ENCODE measurements at regions not wholly inside any gene's neighbourhood (a gene's known extent, or its start where the extent isn't known, plus 50 kb on each side); places are given as distances from the start of the nearest gene placed in this dataset.

DNA sequence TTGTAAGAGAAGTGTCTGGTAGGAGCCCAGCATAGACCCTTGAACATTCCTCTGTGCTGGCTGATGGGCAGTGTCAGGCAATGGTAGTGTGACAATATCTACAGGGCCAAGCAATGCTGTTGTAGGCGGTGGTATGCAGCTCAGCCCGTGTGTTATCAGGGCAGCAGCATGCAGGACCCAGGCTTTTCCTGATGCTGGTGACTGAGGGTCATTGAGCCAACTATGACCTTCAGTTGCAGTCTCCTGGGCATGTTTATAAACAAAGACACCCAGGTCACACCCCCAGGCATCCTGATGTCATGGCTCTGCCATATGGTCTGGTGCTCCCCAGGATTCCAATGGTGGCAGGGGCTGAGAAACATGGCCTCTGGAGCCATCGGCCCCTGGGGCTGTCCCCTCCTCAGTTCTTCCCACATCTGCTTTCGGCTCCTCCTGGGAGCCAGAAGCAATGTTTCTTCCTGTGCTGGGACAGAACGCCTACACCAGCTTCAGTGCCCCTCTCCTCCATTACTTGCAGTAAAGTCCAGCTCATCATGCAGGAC is 518.0 kb upstream of the HS6ST1 start:
- no peak overlapping the region for H3K27ac Mint-ChIP-seq
- H3K27me3 Mint-ChIP-seq = no peaks in the 10 kb centered on the region
- H3K4me1 Mint-ChIP-seq = no peaks in the 10 kb centered on the region
- no peaks in the 10 kb centered on the region for H3K9me3 Mint-ChIP-seq (ENCODE audit: low read depth)
- CTCF ChIA-PET = no interaction called here
- ATAC-seq (no peak), DNase-seq (no peak)
- no peak overlapping the region for H3K4me3 Mint-ChIP-seq
- H3K36me3 Mint-ChIP-seq = no peaks in the 10 kb centered on the region

DNA sequence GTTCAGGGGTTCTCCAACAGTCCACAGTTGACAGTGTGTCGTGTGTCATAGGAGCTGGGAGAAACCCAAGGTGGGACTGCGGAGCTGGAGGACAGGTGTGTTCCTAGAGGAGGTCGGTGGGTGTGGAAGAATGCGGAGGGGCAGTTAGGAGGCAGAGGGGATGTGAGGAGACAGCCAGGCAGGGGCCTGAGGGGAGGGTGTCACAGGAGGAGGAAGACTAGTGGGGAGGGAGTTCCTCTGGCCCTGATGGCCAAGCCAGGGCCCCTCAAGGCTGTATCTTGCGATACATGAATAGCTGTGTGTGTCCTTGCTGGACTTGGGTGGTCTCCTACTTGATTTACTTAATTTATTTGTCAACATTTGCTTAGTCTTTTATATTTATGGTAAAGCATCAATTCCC is 519.6 kb upstream of the HS6ST1 start:
- CTCF ChIA-PET = no interaction called here
- H3K4me1 Mint-ChIP-seq = no peaks in the 10 kb centered on the region
- no peak for DNase-seq
- no peaks in the 10 kb centered on the region for H3K9me3 Mint-ChIP-seq (ENCODE audit: low read depth)
- no peak for ATAC-seq
- H3K27me3 Mint-ChIP-seq = no peaks in the 10 kb centered on the region
- no peak overlapping the region for H3K4me3 Mint-ChIP-seq
- H3K36me3 Mint-ChIP-seq = no peaks in the 10 kb centered on the region
- no peak overlapping the region for H3K27ac Mint-ChIP-seq

DNA sequence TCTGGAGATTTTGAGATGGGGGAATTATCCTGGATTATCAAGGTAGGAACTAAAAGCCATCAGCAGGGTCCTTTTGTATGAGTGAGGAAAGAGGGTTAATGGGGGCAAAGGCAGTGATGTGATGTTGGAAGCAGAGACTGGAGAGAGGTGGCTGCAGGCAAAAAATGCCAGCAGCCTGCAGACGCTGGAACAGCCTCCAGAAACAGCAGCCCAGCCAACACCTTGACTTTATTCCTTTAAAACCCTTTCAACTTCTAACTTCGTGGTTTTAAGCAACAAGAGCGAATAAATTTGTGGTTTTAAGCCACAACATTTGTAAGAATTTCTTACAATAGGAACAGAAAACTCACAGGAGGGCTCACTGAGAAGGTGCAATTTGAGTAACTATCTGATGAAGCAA is 523.1 kb upstream of the HS6ST1 start:
- Mint-ChIP-seq H3K4me3 (no peak overlapping the region), H3K27ac (no peak overlapping the region), H3K36me3 (no peaks in the 10 kb centered on the region), H3K9me3 (ENCODE audit: low read depth) (no peaks in the 10 kb centered on the region), H3K4me1 (no peaks in the 10 kb centered on the region), H3K27me3 (no peaks in the 10 kb centered on the region)
- DNase-seq = no peak
- ATAC-seq = no peak
- CTCF ChIA-PET = no interaction called here

DNA sequence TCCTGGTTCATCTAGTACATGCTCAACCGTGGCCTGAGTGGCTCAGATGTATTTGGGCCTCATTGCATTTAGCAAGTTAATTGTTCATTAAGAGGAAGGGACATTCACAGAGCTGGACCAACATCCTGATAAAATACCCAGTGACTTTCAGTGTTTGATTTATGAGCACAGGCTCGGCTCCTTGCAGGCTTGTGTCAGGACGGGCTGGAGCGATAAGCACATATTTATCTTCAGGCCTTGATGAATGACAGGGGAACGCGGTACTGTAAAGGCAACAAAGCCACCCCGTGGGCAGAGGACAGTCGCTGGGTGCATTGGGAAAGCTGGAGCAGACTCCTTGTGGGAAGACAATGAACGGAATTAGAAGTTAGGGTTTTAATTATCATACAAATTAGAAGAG is 548.6 kb upstream of the HS6ST1 start:
- Mint-ChIP-seq H3K27me3 (no peaks in the 10 kb centered on the region), H3K36me3 (no peaks in the 10 kb centered on the region), H3K4me3 (no peak overlapping the region), H3K27ac (no peak overlapping the region), H3K4me1 (no peaks in the 10 kb centered on the region), H3K9me3 (ENCODE audit: low read depth) (no peaks in the 10 kb centered on the region)
- ATAC-seq = no peak
- CTCF ChIA-PET = no interaction called here
- no peak for DNase-seq

DNA sequence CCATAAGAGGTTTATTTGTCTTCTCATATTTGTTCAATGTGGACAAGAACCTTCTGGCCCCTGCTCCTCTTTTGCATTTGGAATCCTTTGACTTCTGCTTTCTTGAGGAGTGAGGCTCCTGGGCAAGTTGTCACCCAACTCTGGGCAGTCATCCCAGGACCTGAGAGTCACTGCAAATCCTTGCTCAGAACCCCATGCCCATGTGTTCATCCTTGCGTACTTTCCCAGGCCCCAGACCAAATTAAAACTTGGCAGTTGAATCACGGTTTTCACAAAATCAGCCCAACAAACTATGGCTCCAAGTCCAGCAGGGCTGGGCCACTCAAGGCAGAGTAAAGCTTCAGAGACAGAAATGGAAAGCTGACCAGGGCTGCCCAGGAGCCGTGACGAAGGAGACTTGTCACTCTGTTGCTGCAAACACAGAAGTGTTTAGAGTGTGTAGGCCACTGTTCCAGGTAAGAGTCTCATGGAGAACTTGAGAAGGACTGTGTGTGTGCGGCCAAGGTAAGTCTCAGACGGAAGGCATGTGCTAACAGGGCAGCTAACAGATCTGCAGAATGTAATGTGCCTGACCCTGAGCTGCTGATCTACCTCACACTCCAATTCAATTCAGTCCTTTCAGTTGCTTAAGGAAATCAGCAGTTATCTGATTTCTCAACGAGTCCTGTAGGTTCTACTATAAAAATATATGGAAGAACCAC is 549.4 kb upstream of the HS6ST1 start:
- CTCF ChIA-PET = no interaction called here
- DNase-seq = no peak
- Mint-ChIP-seq H3K4me3 (no peak overlapping the region), H3K27ac (no peak overlapping the region), H3K27me3 (no peaks in the 10 kb centered on the region), H3K36me3 (no peaks in the 10 kb centered on the region), H3K9me3 (ENCODE audit: low read depth) (no peaks in the 10 kb centered on the region), H3K4me1 (no peaks in the 10 kb centered on the region)
- ATAC-seq = no peak

DNA sequence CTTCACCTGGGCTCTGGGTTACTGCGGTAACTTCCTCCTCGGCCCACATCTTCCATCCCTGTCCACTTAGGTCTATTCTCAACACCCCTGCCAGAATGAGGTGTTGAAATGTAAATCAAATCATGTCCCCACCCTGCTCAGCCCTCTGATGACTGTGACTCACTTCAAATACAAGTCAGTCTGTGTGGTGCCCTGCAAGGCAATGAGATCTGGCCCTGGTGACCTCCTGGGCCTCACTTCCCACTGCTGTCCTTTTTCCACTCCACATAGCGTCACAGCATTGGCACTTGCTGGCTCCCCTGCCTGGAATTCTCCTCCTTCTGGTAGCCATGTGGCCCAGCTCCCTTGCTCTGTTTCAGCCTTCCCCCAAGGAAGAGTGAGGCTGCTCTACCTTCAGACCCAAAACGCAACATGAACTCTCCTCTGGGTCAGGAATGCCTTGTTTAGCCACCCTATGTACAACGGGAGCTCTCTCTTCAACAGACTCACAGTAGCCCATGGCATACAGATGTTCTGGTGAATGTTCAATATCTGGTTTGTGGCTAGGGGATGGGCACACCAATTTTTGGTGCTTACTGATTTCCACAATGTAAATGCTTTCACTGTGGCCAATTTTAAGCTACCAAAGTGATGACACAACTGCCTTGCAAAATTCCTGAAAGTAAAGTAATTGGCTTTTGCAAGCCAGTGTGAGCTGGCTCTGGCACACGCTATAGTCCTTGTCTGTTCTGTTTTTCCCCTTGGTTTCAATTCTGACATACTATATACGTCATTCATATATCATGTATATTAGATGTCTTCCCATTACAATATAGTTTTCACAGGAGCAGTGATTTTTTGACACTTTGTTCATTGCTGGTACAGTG is 550.3 kb upstream of the HS6ST1 start:
- CTCF ChIA-PET = no interaction called here
- no peak overlapping the region for H3K4me3 Mint-ChIP-seq
- DNase-seq (no peak), ATAC-seq (no peak)
- H3K36me3 Mint-ChIP-seq = no peaks in the 10 kb centered on the region
- H3K27me3 Mint-ChIP-seq = no peaks in the 10 kb centered on the region
- H3K27ac Mint-ChIP-seq = no peak overlapping the region
- H3K4me1 Mint-ChIP-seq = no peaks in the 10 kb centered on the region
- no peaks in the 10 kb centered on the region for H3K9me3 Mint-ChIP-seq (ENCODE audit: low read depth)

DNA sequence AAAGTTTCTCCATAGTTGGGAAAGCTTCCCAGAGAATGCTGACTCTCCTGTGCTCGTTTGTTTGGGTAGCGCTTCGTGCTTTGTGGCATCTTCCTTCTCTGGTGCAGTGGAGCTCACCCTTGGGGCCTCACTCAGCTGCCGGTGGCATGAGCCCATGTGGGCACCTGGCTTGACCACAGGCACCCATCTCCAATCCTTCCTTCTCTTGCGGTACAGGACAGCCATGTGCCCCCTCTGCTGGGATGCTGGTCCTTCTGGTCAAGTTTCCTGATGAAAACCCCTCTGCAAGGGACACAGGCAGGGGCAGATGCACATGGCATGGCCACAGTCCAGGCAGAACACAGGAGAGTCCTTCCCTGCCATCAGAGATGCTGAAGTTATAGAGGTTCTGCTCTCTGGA is 555.9 kb upstream of the HS6ST1 start:
- H3K36me3 Mint-ChIP-seq = no peaks in the 10 kb centered on the region
- H3K27ac Mint-ChIP-seq = no peak overlapping the region
- no peaks in the 10 kb centered on the region for H3K27me3 Mint-ChIP-seq
- no peaks in the 10 kb centered on the region for H3K9me3 Mint-ChIP-seq (ENCODE audit: low read depth)
- no peak overlapping the region for H3K4me3 Mint-ChIP-seq
- no peak for ATAC-seq
- DNase-seq = no peak
- CTCF ChIA-PET = no interaction called here
- H3K4me1 Mint-ChIP-seq = no peaks in the 10 kb centered on the region

DNA sequence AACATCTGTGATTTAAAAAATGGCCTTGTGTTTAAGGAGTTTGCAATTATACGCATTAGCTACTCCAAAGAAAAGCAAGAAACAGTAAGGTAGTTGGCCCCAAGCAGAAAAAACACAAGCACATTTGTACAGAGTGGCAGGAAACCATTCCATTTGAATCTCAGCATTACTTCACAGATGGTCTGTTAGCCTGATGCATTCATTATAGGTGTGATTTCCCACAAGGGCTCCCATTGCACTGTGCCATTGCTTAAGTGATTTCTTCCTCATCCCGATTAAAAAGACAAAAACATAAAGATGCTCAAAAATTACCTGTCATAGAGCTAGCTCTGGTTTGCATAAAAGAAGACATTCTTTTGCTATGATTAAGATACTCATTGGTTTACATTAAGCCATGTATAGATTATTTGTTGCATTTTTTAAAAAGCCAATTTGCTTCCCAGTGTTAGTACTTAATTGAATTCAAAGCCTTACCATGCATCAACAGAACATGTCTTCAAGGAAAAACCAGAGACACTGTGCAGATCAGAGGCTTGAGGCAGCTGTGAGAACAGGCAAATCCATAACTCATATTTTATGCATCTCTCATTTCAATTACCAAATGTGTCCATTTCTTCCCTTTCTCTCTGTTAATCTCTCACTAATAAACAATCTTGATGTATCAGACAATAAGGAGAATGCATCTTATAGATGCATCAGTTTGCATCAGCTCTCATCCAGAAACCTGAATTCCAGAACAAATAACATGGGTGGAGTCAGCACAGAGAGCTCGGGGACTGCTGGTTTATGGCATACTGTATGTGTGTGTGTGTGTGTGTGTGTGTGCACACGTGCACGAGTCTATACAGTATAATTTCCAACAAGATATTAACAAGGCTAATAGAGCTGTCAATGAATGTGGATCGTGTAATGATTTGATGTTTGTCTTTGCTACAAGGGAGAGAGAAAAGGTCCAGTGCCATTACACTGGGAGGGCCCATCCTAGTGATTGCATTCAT is 558.6 kb upstream of the HS6ST1 start:
- no peaks in the 10 kb centered on the region for H3K27me3 Mint-ChIP-seq

DNA sequence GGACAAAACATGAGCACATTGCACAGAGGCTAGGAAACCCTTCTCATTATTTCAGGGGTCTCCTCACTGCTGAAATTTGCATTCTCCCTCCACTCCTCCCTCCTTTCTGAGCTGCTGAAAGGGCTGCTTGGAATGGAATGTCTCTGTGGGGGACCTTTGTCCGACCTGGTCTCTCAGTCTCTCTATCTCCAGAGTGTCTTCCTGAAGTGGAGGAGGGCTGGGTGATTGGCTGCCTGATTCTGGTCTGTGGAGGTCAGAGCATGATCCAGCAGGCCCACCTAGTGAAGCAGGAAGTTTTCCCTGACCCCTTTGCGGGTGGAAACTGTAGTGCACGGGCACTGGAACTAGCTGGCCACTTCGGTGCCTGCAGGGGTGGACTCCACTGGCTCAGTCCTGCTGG is 560.5 kb upstream of the HS6ST1 start:
- DNase-seq (no peak), ATAC-seq (no peak)
- Mint-ChIP-seq H3K27me3 (no peaks in the 10 kb centered on the region), H3K4me1 (no peaks in the 10 kb centered on the region), H3K9me3 (ENCODE audit: low read depth) (no peaks in the 10 kb centered on the region), H3K27ac (no peak overlapping the region), H3K4me3 (no peak overlapping the region), H3K36me3 (no peaks in the 10 kb centered on the region)
- CTCF ChIA-PET = interaction anchor here (1.4 kb wide), 1 partner anchor 11 kb away, joined by 3 read pairs; no protein-coding TSS in a partner anchor

More for the DNA sequence above, 558.6 kb upstream of the HS6ST1 start:
- H3K4me1 Mint-ChIP-seq = no peaks in the 10 kb centered on the region
- no peak overlapping the region for H3K4me3 Mint-ChIP-seq
- ATAC-seq (no peak), DNase-seq (no peak)
- no peaks in the 10 kb centered on the region for H3K36me3 Mint-ChIP-seq
- H3K27ac Mint-ChIP-seq = no peak overlapping the region
- CTCF ChIA-PET = no interaction called here
- H3K9me3 Mint-ChIP-seq (ENCODE audit: low read depth) = no peaks in the 10 kb centered on the region

DNA sequence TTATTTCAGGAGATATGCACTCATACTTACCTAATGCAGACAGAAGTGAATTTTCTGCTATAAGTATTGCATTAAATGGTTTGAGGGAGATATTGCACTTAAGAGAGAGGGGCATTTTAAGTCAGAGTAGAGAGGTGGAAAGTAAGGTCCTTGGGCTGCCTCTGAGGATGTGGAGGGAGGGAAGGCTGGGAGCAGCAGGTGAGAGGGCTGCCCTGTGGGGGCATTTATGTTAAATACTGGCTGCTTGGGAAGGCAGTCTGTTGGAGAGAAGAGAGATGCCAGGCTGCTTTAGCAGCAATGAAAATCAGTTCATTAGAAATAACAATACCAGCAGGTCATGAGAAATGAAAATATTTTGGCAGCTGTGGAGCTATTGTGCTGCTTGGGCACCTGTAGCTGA is 576.2 kb upstream of the HS6ST1 start:
- ATAC-seq = no peak
- CTCF ChIA-PET = no interaction called here
- Mint-ChIP-seq H3K27ac (no peak overlapping the region), H3K4me1 (no peaks in the 10 kb centered on the region), H3K4me3 (no peak overlapping the region), H3K9me3 (ENCODE audit: low read depth) (no peaks in the 10 kb centered on the region), H3K36me3 (no peaks in the 10 kb centered on the region), H3K27me3 (no peaks in the 10 kb centered on the region)
- DNase-seq = no peak

DNA sequence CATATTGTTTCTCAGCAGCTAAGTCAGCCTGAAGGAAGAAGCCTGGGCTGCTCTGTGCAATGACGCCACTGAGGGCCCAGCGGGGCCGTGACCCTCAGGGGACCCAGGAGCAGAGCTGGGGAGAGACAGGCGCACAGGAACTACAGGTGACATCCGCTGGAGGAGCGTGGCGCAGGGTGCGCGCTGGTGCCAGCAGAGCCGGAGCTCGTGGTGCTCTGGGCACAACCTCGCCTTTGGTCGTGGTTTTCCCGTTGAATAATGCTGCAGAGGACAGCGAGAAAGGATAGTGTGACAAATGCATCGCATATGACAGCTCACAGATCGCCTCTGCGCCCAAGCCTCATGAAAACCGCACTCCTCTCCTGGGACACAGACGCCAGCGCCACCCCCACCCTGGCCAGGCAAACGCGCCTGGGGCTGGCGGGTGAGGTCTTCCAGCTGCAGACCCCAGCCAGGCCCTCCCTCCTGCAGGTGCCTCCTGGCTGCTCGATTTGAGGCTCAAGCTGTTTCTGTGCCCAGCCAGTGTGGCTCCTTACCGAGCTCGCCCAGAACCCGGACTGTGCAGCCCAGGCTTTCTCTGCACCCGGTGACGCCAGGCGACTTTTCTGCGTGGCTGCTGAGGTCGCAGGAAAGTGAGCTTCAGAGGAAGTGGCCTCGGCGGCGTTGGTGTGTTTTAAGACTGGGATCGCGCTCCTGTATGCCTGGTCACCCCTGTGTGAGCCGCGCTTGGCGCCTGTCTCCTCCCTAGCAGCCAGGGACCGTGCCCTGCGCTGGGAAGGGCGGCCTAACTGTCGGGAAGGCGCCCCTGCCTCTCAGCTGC is 583.1 kb upstream of the HS6ST1 start:
- ATAC-seq (no peak), DNase-seq (no peak)
- Mint-ChIP-seq H3K4me1 (no peaks in the 10 kb centered on the region), H3K4me3 (no peak overlapping the region), H3K9me3 (ENCODE audit: low read depth) (no peaks in the 10 kb centered on the region), H3K27me3 (peaks cover 3% of the 10 kb centered on the region), H3K36me3 (no peaks in the 10 kb centered on the region), H3K27ac (no peak overlapping the region)
- CTCF ChIA-PET = no interaction called here

DNA sequence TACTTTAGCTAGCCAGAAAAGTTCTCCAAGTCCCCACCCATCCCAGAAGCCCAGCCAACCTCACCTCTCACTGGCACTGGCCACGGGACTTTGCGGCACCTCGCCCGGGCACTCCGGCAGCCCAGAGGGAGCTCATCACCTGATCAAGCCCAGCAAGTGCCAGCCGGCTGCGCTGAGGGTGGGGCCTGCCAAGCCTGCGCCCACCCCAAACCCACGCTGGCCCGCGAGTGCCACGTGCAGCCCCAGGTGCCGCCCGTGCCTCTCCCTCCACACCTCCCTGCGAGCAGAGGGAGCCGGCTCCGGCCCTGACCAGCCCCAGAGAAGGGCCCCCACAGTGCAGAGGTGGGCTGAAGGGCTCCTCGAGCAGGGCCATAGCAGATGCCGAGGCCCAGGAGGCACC is 585.0 kb upstream of the HS6ST1 start:
- H3K27ac Mint-ChIP-seq = no peak overlapping the region
- DNase-seq (no peak), ATAC-seq (no peak)
- H3K9me3 Mint-ChIP-seq (ENCODE audit: low read depth) = no peaks in the 10 kb centered on the region
- H3K36me3 Mint-ChIP-seq = no peaks in the 10 kb centered on the region
- H3K4me1 Mint-ChIP-seq = no peaks in the 10 kb centered on the region
- peaks cover 3% of the 10 kb centered on the region for H3K27me3 Mint-ChIP-seq
- no peak overlapping the region for H3K4me3 Mint-ChIP-seq
- CTCF ChIA-PET = no interaction called here

DNA sequence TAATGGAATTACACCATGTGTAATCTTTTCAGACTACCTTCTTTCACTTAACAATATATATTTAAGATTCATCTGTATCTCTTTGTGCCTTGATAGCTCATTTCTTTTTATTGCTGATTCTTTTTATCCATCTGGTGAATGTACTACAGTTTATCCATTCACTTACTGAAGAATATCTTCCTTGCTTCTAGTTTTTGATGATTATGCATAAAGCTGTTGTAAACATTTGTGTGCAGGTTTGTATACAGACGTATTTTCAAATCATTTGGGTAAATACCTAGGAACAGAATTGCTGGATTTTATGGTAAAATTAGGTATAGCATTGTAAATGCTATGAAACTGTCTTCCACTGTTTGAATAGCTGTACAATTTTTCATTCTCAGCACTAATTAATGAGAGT is 592.6 kb upstream of the HS6ST1 start:
- Mint-ChIP-seq H3K36me3 (no peaks in the 10 kb centered on the region), H3K9me3 (ENCODE audit: low read depth) (no peaks in the 10 kb centered on the region), H3K27me3 (no peaks in the 10 kb centered on the region), H3K4me3 (no peak overlapping the region), H3K27ac (no peak overlapping the region), H3K4me1 (no peaks in the 10 kb centered on the region)
- DNase-seq (no peak), ATAC-seq (no peak)
- CTCF ChIA-PET = no interaction called here

Measured in activated CD8-positive, alpha-beta memory T cell treated with anti-CD3 and anti-CD28 coated beads, Interleukin-2, amount 10 ng/mL, durations not matched to agents 7 days and 5 days (primary cell).